GM12865 (cell line): ENCODE measurements at regions not wholly inside any gene's neighbourhood (a gene's known extent, or its start where the extent isn't known, plus 50 kb on each side); places are given as distances from the start of the nearest gene placed in this dataset.

Experiments
- DNase-seq: peaks from one replicate; pipeline ENCODE4 v3.0.0; 2010; ENCODE audit warnings: low read depth
- H3K4me3 ChIP-seq: 2 replicates; pipeline ENCODE4 v1.5.1; 2011; ENCODE audit warnings: mild to moderate bottlenecking, low read depth, low read length, control low read depth
- CTCF ChIP-seq: IDR thresholded peaks from 2 replicates; pipeline ENCODE4 v1.5.1; 2011; ENCODE audit warnings: low read length, control low read depth, low read depth, inconsistent platforms; ENCODE audit not compliant: insufficient read depth; ENCODE audit errors: missing control alignments

- TF ChIP-seq CTCF = no peak
- DNase-seq = no peak
- H3K4me3 ChIP-seq = no peak overlapping the region
These were observed 132.6 kb downstream of the PWWP3B start for GRCh38 chrX:106300656-106301055.

GRCh38 chrX:106302304-106302703 is 134.2 kb downstream of the PWWP3B start:
- DNase-seq = no peak
- no peak overlapping the region for H3K4me3 ChIP-seq
- TF ChIP-seq CTCF = no peak

- no peak overlapping the region for H3K4me3 ChIP-seq
- DNase-seq = no peak
- TF ChIP-seq CTCF = no peak
These were observed 138.4 kb downstream of the PWWP3B start for GRCh38 chrX:106306391-106306947.

- no peak for TF ChIP-seq CTCF
- no peak for DNase-seq
- H3K4me3 ChIP-seq = no peak overlapping the region
These were observed 155.3 kb downstream of the PWWP3B start for GRCh38 chrX:106323357-106323756.

- DNase-seq = peak; percentile 0
- no peak overlapping the region for H3K4me3 ChIP-seq
- no peak for TF ChIP-seq CTCF
These were observed 163.5 kb downstream of the PWWP3B start for GRCh38 chrX:106331606-106332005.

GRCh38 chrX:106341823-106342222 is 173.7 kb downstream of the PWWP3B start:
- TF ChIP-seq CTCF = no peak
- no peak for DNase-seq
- no peak overlapping the region for H3K4me3 ChIP-seq

GRCh38 chrX:106356580-106356979 is 188.5 kb downstream of the PWWP3B start:
- H3K4me3 ChIP-seq = no peak overlapping the region
- no peak for DNase-seq
- no peak for TF ChIP-seq CTCF
